ENCODE measurements at regions not wholly inside any gene's neighbourhood (a gene's known extent, or its start where the extent isn't known, plus 50 kb on each side); places are given as distances from the start of the nearest gene placed in this dataset.

GRCh38 chr4:106717091-106717490 lies 319.0 kb downstream of the DKK2 start:
- TF ChIP-seq ARNT (IDR thresholded peaks at IDR 0.05) (no peak), FOXK2 (IDR thresholded peaks at IDR 0.05) (no peak), BHLHE40 (IDR thresholded peaks at IDR 0.05; ENCODE audit: borderline replicate concordance) (no peak)
- ChIA-PET POLR2A (no interaction called here), CTCF (no interaction called here)
- DNase-seq (ENCODE audit: extremely low spot score): no peak

- TF ChIP-seq L3MBTL2 (conservative IDR thresholded peaks at IDR 0.05) (no peak), FOXK2 (IDR thresholded peaks at IDR 0.05) (no peak), ARNT (IDR thresholded peaks at IDR 0.05) (no peak), SP1 (IDR thresholded peaks at IDR 0.05) (no peak), FOXA1 (IDR thresholded peaks at IDR 0.05) (no peak), ZNF384 (IDR thresholded peaks at IDR 0.05) (no peak), PKNOX1 (IDR thresholded peaks at IDR 0.05) (no peak), BHLHE40 (IDR thresholded peaks at IDR 0.05; ENCODE audit: borderline replicate concordance) (no peak), FOXM1 (IDR thresholded peaks at IDR 0.05; ENCODE audit: borderline replicate concordance) (no peak), CTBP1 (IDR thresholded peaks at IDR 0.05; ENCODE audit: borderline replicate concordance) (no peak), LEF1 (IDR thresholded peaks at IDR 0.05; ENCODE audit: borderline replicate concordance) (no peak), ELF4 (IDR thresholded peaks at IDR 0.05) (no peak)
- ChIA-PET CTCF (no interaction called here), POLR2A (no interaction called here)
- DNase-seq (ENCODE audit: extremely low spot score): no peak
These were observed 320.3 kb downstream of the DKK2 start for GRCh38 chr4:106715825-106716224.

- ChIA-PET POLR2A (no interaction called here), CTCF (no interaction called here)
- no peak for TF ChIP-seq L3MBTL2 (conservative IDR thresholded peaks at IDR 0.05)
- no peak for TF ChIP-seq SP1 (IDR thresholded peaks at IDR 0.05)
- TF ChIP-seq ZNF384 (IDR thresholded peaks at IDR 0.05): no peak
- TF ChIP-seq NFRKB (IDR thresholded peaks at IDR 0.05): no peak
- no peak for TF ChIP-seq FOXA1 (IDR thresholded peaks at IDR 0.05)
- no peak for TF ChIP-seq PKNOX1 (IDR thresholded peaks at IDR 0.05)
- no peak for TF ChIP-seq ARNT (IDR thresholded peaks at IDR 0.05)
- TF ChIP-seq ELF4 (IDR thresholded peaks at IDR 0.05): no peak
- no peak for TF ChIP-seq BHLHE40 (IDR thresholded peaks at IDR 0.05; ENCODE audit: borderline replicate concordance)
- no peak for TF ChIP-seq TARDBP (IDR thresholded peaks at IDR 0.05)
- no peak for TF ChIP-seq HDGF (IDR thresholded peaks at IDR 0.05; ENCODE audit: borderline replicate concordance)
- TF ChIP-seq LEF1 (IDR thresholded peaks at IDR 0.05; ENCODE audit: borderline replicate concordance): no peak
- DNase-seq (ENCODE audit: extremely low spot score): no peak
These were observed 327.7 kb downstream of the DKK2 start for GRCh38 chr4:106708464-106708816.

GRCh38 chr4:106707776-106708463 lies 328.2 kb downstream of the DKK2 start:
- no peak for DNase-seq (ENCODE audit: extremely low spot score)
- TF ChIP-seq ZNF384 (IDR thresholded peaks at IDR 0.05): no peak
- no peak for TF ChIP-seq SUZ12 (IDR thresholded peaks at IDR 0.05)
- no peak for TF ChIP-seq ELF4 (IDR thresholded peaks at IDR 0.05)
- TF ChIP-seq HDGF (IDR thresholded peaks at IDR 0.05; ENCODE audit: borderline replicate concordance): no peak
- TF ChIP-seq PKNOX1 (IDR thresholded peaks at IDR 0.05): no peak
- no peak for TF ChIP-seq FOXK2 (IDR thresholded peaks at IDR 0.05)
- no peak for TF ChIP-seq TARDBP (IDR thresholded peaks at IDR 0.05)
- no peak for TF ChIP-seq FOXM1 (IDR thresholded peaks at IDR 0.05; ENCODE audit: borderline replicate concordance)
- ChIA-PET POLR2A (no interaction called here), CTCF (no interaction called here)

GRCh38 chr4:106704253-106704870 lies 331.8 kb downstream of the DKK2 start:
- ChIA-PET CTCF (no interaction called here), POLR2A (no interaction called here)
- TF ChIP-seq SUZ12 (IDR thresholded peaks at IDR 0.05) (no peak), LEF1 (IDR thresholded peaks at IDR 0.05; ENCODE audit: borderline replicate concordance) (no peak), PKNOX1 (IDR thresholded peaks at IDR 0.05) (no peak), FOXA1 (IDR thresholded peaks at IDR 0.05) (no peak), ARNT (IDR thresholded peaks at IDR 0.05) (no peak), FOXM1 (IDR thresholded peaks at IDR 0.05; ENCODE audit: borderline replicate concordance) (no peak), CTBP1 (IDR thresholded peaks at IDR 0.05; ENCODE audit: borderline replicate concordance) (no peak), HDGF (IDR thresholded peaks at IDR 0.05; ENCODE audit: borderline replicate concordance) (no peak), ZNF384 (IDR thresholded peaks at IDR 0.05) (no peak), ELF4 (IDR thresholded peaks at IDR 0.05) (no peak), TARDBP (IDR thresholded peaks at IDR 0.05) (no peak), BHLHE40 (IDR thresholded peaks at IDR 0.05; ENCODE audit: borderline replicate concordance) (no peak)
- DNase-seq (ENCODE audit: extremely low spot score): no peak

GRCh38 chr4:106700321-106700720 lies 331.7 kb upstream of the GIMD1 start:
- CTCF ChIA-PET: interaction anchor here (0.9 kb wide), 1 partner anchor 10 kb away, joined by 4 read pairs; no protein-coding TSS in a partner anchor

More at GRCh38 chr4:106700321-106700720, 331.7 kb upstream of the GIMD1 start:
- DNase-seq (ENCODE audit: extremely low spot score): no peak
- TF ChIP-seq TARDBP (IDR thresholded peaks at IDR 0.05): no peak
- TF ChIP-seq BHLHE40 (IDR thresholded peaks at IDR 0.05; ENCODE audit: borderline replicate concordance): no peak
- POLR2A ChIA-PET: no interaction called here
